GM12878 (cell line): ENCODE measurements at regions not wholly inside any gene's neighbourhood (a gene's known extent, or its start where the extent isn't known, plus 50 kb on each side); places are given as distances from the start of the nearest gene placed in this dataset.

Experiments used
- ATAC-seq: fragments of 200-7000 bp; cut with Tn5 transposase; 3 replicates; pipeline ENCODE4 v1.9.1; 2020; ENCODE audit warnings: mild to moderate bottlenecking, moderate library complexity
- BruUV-seq: library from RNA; stranded (reverse); fragments of 400-500 nt; replicated peaks from 2 replicates; lab custom pipeline; 2021; lab: Mats Ljungman, UMichigan
- CTCF ChIA-PET: fragments of 300-600 bp; sonication (Branson Sonifier 250); formaldehyde crosslinking; extraction: SDS; loops from one replicate; lab custom pipeline; 2021; ENCODE audit warnings: inconsistent platforms; lab: Yijun Ruan, JAX
- POLR2A ChIA-PET: fragments of 350-600 bp; formaldehyde crosslinking; extraction: SDS; loops from one replicate; lab custom pipeline; 2021; ENCODE audit warnings: inconsistent platforms; lab: Charles Lee
- RAD21 ChIA-PET: fragments of 300-600 bp; sonication (Branson Sonifier 250); formaldehyde crosslinking; loops from one replicate; lab custom pipeline; 2023; ENCODE audit warnings: antibody characterized with exemption; ENCODE audit not compliant: unreplicated experiment; lab: Charles Lee
- SMC1A ChIA-PET: fragments of 300-600 bp; sonication (Branson Sonifier 250); formaldehyde crosslinking; loops from one replicate; lab custom pipeline; 2023; ENCODE audit not compliant: unreplicated experiment, uncharacterized antibody; lab: Charles Lee
- DNase-seq: peaks from one replicate; pipeline ENCODE4 v3.0.0-alpha.2; 2011; ENCODE audit warnings: low read depth, low spot score
- FAIRE-seq: peaks from 3 replicates; lab custom pipeline; 2011; peaks lifted over from hg19 to GRCh38; lab: Jason Lieb, UNC
- H2AFZ ChIP-seq: 2 replicates; pipeline ENCODE4 v1.6.0; 2011; ENCODE audit warnings: low read depth, low read length, control low read depth; ENCODE audit not compliant: control insufficient read depth
- H3K27ac ChIP-seq: 2 replicates; pipeline ENCODE4 v1.5.1; 2011; ENCODE audit warnings: control low read depth; ENCODE audit not compliant: control insufficient read depth, insufficient read depth
- H3K27me3 ChIP-seq, 2 experiments: replicated peaks in 1 of 2; 2 replicates each; pipeline versions ENCODE4 v1.6.0 to v1.6.1; 2011; ENCODE audit warnings: low read length in 1 of 2; ENCODE audit not compliant: control insufficient read depth in 2 of 2, insufficient read depth in 2 of 2
- H3K36me3 ChIP-seq, 2 experiments: 2 replicates each; pipeline ENCODE4 v1.5.1; 2011; ENCODE audit warnings: low read length in 1 of 2; ENCODE audit not compliant: control insufficient read depth in 2 of 2, insufficient read depth in 2 of 2
- H3K4me1 ChIP-seq: 2 replicates; pipeline ENCODE4 v1.6.1; 2011; ENCODE audit warnings: mild to moderate bottlenecking, low read length, moderate library complexity, mixed read lengths; ENCODE audit not compliant: control insufficient read depth, insufficient read depth
- H3K4me2 ChIP-seq: 2 replicates; pipeline ENCODE4 v1.6.0; 2011; ENCODE audit warnings: control low read depth; ENCODE audit not compliant: control insufficient read depth, insufficient read depth
- H3K4me3 ChIP-seq: fragments of 200-600 bp; sonication (generic); 2 replicates; pipeline ENCODE4 v1.5.1; 2016
- H3K79me2 ChIP-seq: 2 replicates; pipeline ENCODE4 v1.6.0; 2011; ENCODE audit warnings: low read length; ENCODE audit not compliant: control insufficient read depth, insufficient read depth
- H3K9ac ChIP-seq: 2 replicates; pipeline ENCODE4 v1.8.0; 2011; ENCODE audit warnings: low read length, control low read depth, mixed read lengths; ENCODE audit not compliant: control insufficient read depth, insufficient read depth
- H3K9me3 ChIP-seq: replicated peaks from 3 replicates; pipeline ENCODE4 v1.5.1; 2011; ENCODE audit warnings: mild to moderate bottlenecking, low read length; ENCODE audit not compliant: control insufficient read depth, insufficient read depth
- H4K20me1 ChIP-seq: 2 replicates; pipeline ENCODE4 v1.6.0; 2011; ENCODE audit not compliant: control insufficient read depth, insufficient read depth
- ASH2L ChIP-seq: fragments of 300-600, 200-600 bp; sonication (generic); IDR thresholded peaks from 2 replicates; pipeline ENCODE4 v1.6.1; 2017; ENCODE audit warnings: low read depth, mild to moderate bottlenecking, borderline replicate concordance
- EP300 ChIP-seq, 2 experiments: fragments of 150-350 bp in 1 of 2; IDR thresholded peaks; 2 replicates each; pipeline ENCODE4 v1.6.1; 2011 to 2012; ENCODE audit warnings: low read depth in 2 of 2, low read length in 2 of 2, borderline replicate concordance in 1 of 2, improper control_type of control experiment in 1 of 2, inconsistent platforms in 1 of 2; ENCODE audit not compliant: control insufficient read depth in 1 of 2
- KDM1A ChIP-seq: fragments of 200-600 bp; sonication (generic); IDR thresholded peaks from 2 replicates; pipeline ENCODE4 v1.6.1; 2016; ENCODE audit warnings: borderline replicate concordance
- NBN ChIP-seq: fragments of 450-650 bp; IDR thresholded peaks from 2 replicates; pipeline ENCODE4 v1.6.1; 2016
- NFYA ChIP-seq: IDR thresholded peaks from 2 replicates; pipeline ENCODE4 v1.6.1; 2011; ENCODE audit warnings: low read depth, mild to moderate bottlenecking, low read length, improper control_type of control experiment, borderline replicate concordance
- RFX5 ChIP-seq: IDR thresholded peaks from 2 replicates; pipeline ENCODE4 v1.6.1; 2011; ENCODE audit warnings: low read depth, low read length, improper control_type of control experiment
- SREBF1 ChIP-seq: IDR thresholded peaks from 2 replicates; pipeline ENCODE4 v1.6.1; 2012; ENCODE audit warnings: mild to moderate bottlenecking, low read length
- STAT3 ChIP-seq: IDR thresholded peaks from 2 replicates; pipeline ENCODE4 v1.6.1; 2011; ENCODE audit warnings: low read depth, low read length, improper control_type of control experiment
- SUZ12 ChIP-seq: fragments of 200-600 bp; sonication (generic); IDR thresholded peaks from one replicate; pipeline ENCODE4 v1.6.1; 2018; ENCODE audit warnings: antibody characterized with exemption, mild to moderate bottlenecking; ENCODE audit not compliant: unreplicated experiment
- WGBS: methylation state at CpG from one replicate; pipeline ENCODE4 v1.1.6; 2016; ENCODE audit warnings: low lambda C conversion rate; ENCODE audit not compliant: insufficient replicate concordance, insufficient coverage; ENCODE audit errors: missing lambda C conversion rate; 5-methylcytosine and 5-hydroxymethylcytosine counted together
- in situ Hi-C: fragments of 300-500 bp; cut with MboI; formaldehyde crosslinking; loops from 9 replicates; pipeline ENCODE4 v1.14.3; 2018; ENCODE audit warnings: mixed read lengths
- intact Hi-C: fragments of 100-400 bp; cut with micrococcal nuclease; formaldehyde crosslinking; loops from one replicate; pipeline ENCODE4 v1.14.2; 2022; ENCODE audit not compliant: unreplicated experiment
- TF ChIP-seq, protein P1 (sequence below): fragments of 150-350 bp; IDR thresholded peaks from 2 replicates; pipeline ENCODE4 v1.6.1; 2014; ENCODE audit warnings: mild to moderate bottlenecking, low read depth, low read length
- TF ChIP-seq, protein P2 (sequence below): fragments of 450-650 bp; IDR thresholded peaks from 2 replicates; pipeline ENCODE4 v1.6.1; 2018; ENCODE audit warnings: mild to moderate bottlenecking, low read depth, moderate library complexity; ENCODE audit not compliant: partially characterized antibody
- TF ChIP-seq, protein P3 (sequence below): fragments of 450-650 bp; formaldehyde crosslinking; IDR thresholded peaks from 2 replicates; pipeline ENCODE4 v1.4.0; 2020; ENCODE audit warnings: mild to moderate bottlenecking, moderate library complexity

DNA sequence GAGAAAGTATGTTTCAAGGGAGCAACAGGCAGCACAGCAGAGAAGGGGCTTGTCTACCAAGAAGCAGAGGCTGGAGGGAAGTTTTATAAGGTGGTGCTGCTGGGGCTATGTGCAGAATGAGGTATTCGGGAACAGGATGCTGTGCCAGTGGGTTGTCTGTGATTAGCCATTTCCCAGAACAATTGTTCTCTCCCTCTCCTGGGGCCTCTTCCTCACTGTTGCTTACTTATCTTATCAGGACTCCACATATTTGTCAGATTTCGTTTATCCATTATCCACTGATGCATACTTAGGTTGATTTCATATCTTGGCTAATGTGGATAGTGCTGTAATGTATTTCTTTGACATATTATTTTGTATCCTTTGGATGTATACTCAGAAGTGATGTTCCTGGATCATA, 195.1 kb upstream of the RTL1 start:
- intact Hi-C loops: no loop called here
- Histone ChIP-seq H3K36me3 (no peaks in the 10 kb centered on the region), H3K9ac (no peak overlapping the region), H3K27ac (no peak overlapping the region), H3K4me1 (no peaks in the 10 kb centered on the region)
- no TSS peak for BruUV-seq
- POLR2A ChIA-PET: no interaction called here
- FAIRE-seq: no peak
- SMC1A ChIA-PET: no interaction called here
- TF ChIP-seq ASH2L (no peak), STAT3 (no peak), SUZ12 (no peak), SREBF1 (no peak), EP300 (IDR thresholded peaks at IDR 0.05; ENCODE audit: borderline replicate concordance in 1 of 2, control insufficient read depth in 1 of 2, low read depth in 2 of 2, low read length in 2 of 2) (no peak), NFYA (no peak), RFX5 (no peak), NBN (no peak), KDM1A (no peak)
- TF ChIP-seq, protein P1, sequence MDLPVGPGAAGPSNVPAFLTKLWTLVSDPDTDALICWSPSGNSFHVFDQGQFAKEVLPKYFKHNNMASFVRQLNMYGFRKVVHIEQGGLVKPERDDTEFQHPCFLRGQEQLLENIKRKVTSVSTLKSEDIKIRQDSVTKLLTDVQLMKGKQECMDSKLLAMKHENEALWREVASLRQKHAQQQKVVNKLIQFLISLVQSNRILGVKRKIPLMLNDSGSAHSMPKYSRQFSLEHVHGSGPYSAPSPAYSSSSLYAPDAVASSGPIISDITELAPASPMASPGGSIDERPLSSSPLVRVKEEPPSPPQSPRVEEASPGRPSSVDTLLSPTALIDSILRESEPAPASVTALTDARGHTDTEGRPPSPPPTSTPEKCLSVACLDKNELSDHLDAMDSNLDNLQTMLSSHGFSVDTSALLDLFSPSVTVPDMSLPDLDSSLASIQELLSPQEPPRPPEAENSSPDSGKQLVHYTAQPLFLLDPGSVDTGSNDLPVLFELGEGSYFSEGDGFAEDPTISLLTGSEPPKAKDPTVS: no peak
- TF ChIP-seq, protein P2, sequence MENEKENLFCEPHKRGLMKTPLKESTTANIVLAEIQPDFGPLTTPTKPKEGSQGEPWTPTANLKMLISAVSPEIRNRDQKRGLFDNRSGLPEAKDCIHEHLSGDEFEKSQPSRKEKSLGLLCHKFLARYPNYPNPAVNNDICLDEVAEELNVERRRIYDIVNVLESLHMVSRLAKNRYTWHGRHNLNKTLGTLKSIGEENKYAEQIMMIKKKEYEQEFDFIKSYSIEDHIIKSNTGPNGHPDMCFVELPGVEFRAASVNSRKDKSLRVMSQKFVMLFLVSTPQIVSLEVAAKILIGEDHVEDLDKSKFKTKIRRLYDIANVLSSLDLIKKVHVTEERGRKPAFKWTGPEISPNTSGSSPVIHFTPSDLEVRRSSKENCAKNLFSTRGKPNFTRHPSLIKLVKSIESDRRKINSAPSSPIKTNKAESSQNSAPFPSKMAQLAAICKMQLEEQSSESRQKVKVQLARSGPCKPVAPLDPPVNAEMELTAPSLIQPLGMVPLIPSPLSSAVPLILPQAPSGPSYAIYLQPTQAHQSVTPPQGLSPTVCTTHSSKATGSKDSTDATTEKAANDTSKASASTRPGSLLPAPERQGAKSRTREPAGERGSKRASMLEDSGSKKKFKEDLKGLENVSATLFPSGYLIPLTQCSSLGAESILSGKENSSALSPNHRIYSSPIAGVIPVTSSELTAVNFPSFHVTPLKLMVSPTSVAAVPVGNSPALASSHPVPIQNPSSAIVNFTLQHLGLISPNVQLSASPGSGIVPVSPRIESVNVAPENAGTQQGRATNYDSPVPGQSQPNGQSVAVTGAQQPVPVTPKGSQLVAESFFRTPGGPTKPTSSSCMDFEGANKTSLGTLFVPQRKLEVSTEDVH: no peak
- TF ChIP-seq, protein P3, sequence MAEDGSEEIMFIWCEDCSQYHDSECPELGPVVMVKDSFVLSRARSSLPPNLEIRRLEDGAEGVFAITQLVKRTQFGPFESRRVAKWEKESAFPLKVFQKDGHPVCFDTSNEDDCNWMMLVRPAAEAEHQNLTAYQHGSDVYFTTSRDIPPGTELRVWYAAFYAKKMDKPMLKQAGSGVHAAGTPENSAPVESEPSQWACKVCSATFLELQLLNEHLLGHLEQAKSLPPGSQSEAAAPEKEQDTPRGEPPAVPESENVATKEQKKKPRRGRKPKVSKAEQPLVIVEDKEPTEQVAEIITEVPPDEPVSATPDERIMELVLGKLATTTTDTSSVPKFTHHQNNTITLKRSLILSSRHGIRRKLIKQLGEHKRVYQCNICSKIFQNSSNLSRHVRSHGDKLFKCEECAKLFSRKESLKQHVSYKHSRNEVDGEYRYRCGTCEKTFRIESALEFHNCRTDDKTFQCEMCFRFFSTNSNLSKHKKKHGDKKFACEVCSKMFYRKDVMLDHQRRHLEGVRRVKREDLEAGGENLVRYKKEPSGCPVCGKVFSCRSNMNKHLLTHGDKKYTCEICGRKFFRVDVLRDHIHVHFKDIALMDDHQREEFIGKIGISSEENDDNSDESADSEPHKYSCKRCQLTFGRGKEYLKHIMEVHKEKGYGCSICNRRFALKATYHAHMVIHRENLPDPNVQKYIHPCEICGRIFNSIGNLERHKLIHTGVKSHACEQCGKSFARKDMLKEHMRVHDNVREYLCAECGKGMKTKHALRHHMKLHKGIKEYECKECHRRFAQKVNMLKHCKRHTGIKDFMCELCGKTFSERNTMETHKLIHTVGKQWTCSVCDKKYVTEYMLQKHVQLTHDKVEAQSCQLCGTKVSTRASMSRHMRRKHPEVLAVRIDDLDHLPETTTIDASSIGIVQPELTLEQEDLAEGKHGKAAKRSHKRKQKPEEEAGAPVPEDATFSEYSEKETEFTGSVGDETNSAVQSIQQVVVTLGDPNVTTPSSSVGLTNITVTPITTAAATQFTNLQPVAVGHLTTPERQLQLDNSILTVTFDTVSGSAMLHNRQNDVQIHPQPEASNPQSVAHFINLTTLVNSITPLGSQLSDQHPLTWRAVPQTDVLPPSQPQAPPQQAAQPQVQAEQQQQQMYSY (CRISPR knock-in tag): no peak
- TF ChIP-seq, all 136 proteins: peak for 0
- Histone ChIP-seq H3K79me2 (no peaks in the 10 kb centered on the region), H3K4me3 (no peak overlapping the region), H3K4me2 (no peak overlapping the region), H4K20me1 (no peaks in the 10 kb centered on the region), H3K27me3 (no peaks in the 10 kb centered on the region), H2AFZ (no peak overlapping the region), H3K9me3 (no peaks in the 10 kb centered on the region; the same call in 2 of the 3 replicates)
- in situ Hi-C loops: no loop called here
- ATAC-seq: no peak
- CTCF ChIA-PET: no interaction called here
- no peak for DNase-seq
- WGBS: 21% methylated on average over 2 of the region's 2 CpGs
- RAD21 ChIA-PET: no interaction called here
